ENCODE measurements at regions not wholly inside any gene's neighbourhood (a gene's known extent, or its start where the extent isn't known, plus 50 kb on each side); places are given as distances from the start of the nearest gene placed in this dataset.
"Not testable (repeated sequence)": the region's sequence is repeated elsewhere in the genome, so short reads cannot be mapped to it uniquely, and the experiment has no call there.

- Histone ChIP-seq H3K4me3 (no peak overlapping the region), H3K4me1 (no peaks in the 10 kb centered on the region), H3K27me3 (ENCODE audit: insufficient read depth in 3 of 3, low read length in 2 of 3) (no peaks in the 10 kb centered on the region), H3K27ac (no peak overlapping the region), H3K36me3 (ENCODE audit: insufficient read depth in 1 of 2, low read depth in 1 of 2) (no peaks in the 10 kb centered on the region), H3K9me3 (no peaks in the 10 kb centered on the region)
- WGBS, 3 donors: 81 to 85% (median 83%) methylated on average over 9 of the region's 9 CpGs
- ATAC-seq: no peak
- no peak for DNase-seq
- intact Hi-C loops (cut with DNase I): no loop called here
- no peak for TF ChIP-seq CTCF (IDR thresholded peaks at IDR 0.05)
Observed at GRCh38 chr5:1985781-1986180, 103.1 kb upstream of the IRX4 start.

GRCh38 chr5:1983919-1984695 lies 101.4 kb upstream of the IRX4 start:
- intact Hi-C loops (cut with DNase I): no loop called here
- DNase-seq (no peak), ATAC-seq (no peak)
- Histone ChIP-seq H3K27ac (no peak overlapping the region), H3K9me3 (no peaks in the 10 kb centered on the region), H3K27me3 (ENCODE audit: insufficient read depth in 3 of 3, low read length in 2 of 3) (no peaks in the 10 kb centered on the region), H3K4me3 (no peak overlapping the region), H3K36me3 (ENCODE audit: insufficient read depth in 1 of 2, low read depth in 1 of 2) (no peaks in the 10 kb centered on the region), H3K4me1 (no peaks in the 10 kb centered on the region)
- no peak for TF ChIP-seq CTCF (IDR thresholded peaks at IDR 0.05)
- 78 to 79% (median 79%) methylated on average over 11 of the region's 11 CpGs for WGBS, 3 donors

GRCh38 chr5:1983401-1983800 lies 100.7 kb upstream of the IRX4 start:
- DNase-seq (no peak), ATAC-seq (no peak)
- TF ChIP-seq CTCF (IDR thresholded peaks at IDR 0.05): no peak
- Histone ChIP-seq H3K4me3 (no peak overlapping the region), H3K27me3 (ENCODE audit: insufficient read depth in 3 of 3, low read length in 2 of 3) (no peaks in the 10 kb centered on the region), H3K4me1 (no peaks in the 10 kb centered on the region), H3K27ac (no peak overlapping the region), H3K36me3 (ENCODE audit: insufficient read depth in 1 of 2, low read depth in 1 of 2) (no peaks in the 10 kb centered on the region), H3K9me3 (no peaks in the 10 kb centered on the region)
- intact Hi-C loops (cut with DNase I): no loop called here
- WGBS, 3 donors: 93 to 96% (median 94%) methylated on average over 18 of the region's 18 CpGs

- H3K4me3 ChIP-seq; ATAC-seq; H3K4me1 ChIP-seq; H3K36me3 ChIP-seq (ENCODE audit: insufficient read depth in 1 of 2, low read depth in 1 of 2); H3K27me3 ChIP-seq (ENCODE audit: insufficient read depth in 3 of 3, low read length in 2 of 3); H3K9me3 ChIP-seq; H3K27ac ChIP-seq; DNase-seq; intact Hi-C loops (cut with DNase I): not testable (repeated sequence)
- WGBS, 3 donors: 77 to 83% (median 82%) methylated on average over 8 of the region's 8 CpGs
Observed at GRCh38 chr5:1982561-1982960, 99.8 kb upstream of the IRX4 start.

GRCh38 chr5:1975898-1976765 lies 93.4 kb upstream of the IRX4 start:
- no peaks in the 10 kb centered on the region for H3K36me3 ChIP-seq (ENCODE audit: insufficient read depth in 1 of 2, low read depth in 1 of 2)
- H3K4me3 ChIP-seq: no peak overlapping the region
- peaks cover 0 to 5% (median 0%) of the 10 kb centered on the region in 3 donors for H3K27me3 ChIP-seq (ENCODE audit: insufficient read depth in 3 of 3, low read length in 2 of 3)
- no peak for ATAC-seq
- H3K4me1 ChIP-seq: no peaks in the 10 kb centered on the region
- intact Hi-C loops (cut with DNase I): no loop called here
- no peaks in the 10 kb centered on the region for H3K9me3 ChIP-seq
- WGBS, 3 donors: 79 to 83% (median 82%) methylated on average over 12 of the region's 12 CpGs
- H3K27ac ChIP-seq: no peak overlapping the region
- no peak for TF ChIP-seq CTCF (IDR thresholded peaks at IDR 0.05)
- no peak for DNase-seq
